Fibroblast of peridontal ligament (primary cell): ENCODE measurements at regions not wholly inside any gene's neighbourhood (a gene's known extent, or its start where the extent isn't known, plus 50 kb on each side); places are given as distances from the start of the nearest gene placed in this dataset.

ENCODE experiments used
- DNase-seq: peaks from one replicate; pipeline ENCODE4 v3.0.0-alpha.2; 2010; ENCODE audit errors: extremely low read depth

DNA sequence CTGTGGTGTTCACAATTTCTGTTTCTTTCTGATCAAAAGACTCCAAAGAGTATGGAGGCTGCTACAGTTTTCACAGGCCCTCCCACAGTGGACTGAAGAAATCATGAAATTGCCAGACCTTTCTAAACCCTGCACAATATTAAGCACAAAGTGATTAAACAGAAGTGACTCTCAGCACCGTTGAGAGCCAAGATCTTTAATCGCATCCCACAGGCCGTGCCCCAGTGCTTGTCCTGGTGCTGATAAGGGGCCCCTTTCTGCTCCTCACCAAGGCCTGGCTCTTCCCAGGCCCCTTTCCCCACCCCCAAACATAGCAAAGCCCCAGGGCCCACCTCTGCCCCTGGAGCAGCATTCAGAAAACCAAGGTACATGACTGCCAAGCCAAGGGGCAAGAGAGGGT, 57.4 kb upstream of the BMAL1 start:
- no peak for DNase-seq

DNA sequence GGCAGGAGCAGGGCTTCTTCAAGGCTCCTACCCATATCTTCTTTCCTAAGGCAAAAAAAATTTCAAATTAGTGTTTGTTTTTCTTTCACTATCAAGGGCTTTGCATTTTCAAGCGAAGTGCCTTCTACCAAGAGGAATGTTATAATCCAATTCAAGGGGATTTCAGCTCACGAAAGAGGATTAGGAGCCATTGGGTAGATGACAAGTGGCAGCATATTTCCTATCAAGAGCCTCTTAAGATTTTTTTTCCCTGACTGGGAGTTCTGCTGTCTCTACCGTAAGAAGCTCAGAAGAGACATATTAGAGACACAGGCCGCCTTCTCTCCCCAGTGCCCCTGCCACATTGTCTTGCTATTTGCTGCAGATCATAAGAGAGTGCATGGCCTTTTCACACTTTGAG, 55.9 kb upstream of the BMAL1 start:
- no peak for DNase-seq

GRCh38 chr11:13222285-13222684, 55.3 kb upstream of the BMAL1 start:
- no peak for DNase-seq

DNA sequence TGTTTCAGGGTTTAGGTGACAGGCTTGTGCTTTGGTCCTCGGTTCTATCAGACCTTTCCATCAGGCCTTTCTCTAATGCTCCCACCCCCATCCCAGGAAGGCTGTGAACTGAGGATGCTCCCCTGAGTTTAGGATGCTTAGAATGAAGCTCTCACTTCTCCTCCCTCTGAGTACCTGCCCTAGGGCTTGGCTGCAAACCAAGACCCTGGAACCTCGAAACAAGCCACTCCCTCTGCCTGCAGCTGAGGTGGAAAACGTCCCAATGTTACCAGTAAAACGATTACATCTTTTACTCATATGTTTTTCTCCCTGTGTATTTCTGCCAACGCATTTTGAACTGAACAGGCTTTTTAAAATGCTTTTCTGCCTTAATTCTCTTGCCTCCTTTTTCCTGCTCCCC, 54.5 kb upstream of the BMAL1 start:
- no peak for DNase-seq

DNA sequence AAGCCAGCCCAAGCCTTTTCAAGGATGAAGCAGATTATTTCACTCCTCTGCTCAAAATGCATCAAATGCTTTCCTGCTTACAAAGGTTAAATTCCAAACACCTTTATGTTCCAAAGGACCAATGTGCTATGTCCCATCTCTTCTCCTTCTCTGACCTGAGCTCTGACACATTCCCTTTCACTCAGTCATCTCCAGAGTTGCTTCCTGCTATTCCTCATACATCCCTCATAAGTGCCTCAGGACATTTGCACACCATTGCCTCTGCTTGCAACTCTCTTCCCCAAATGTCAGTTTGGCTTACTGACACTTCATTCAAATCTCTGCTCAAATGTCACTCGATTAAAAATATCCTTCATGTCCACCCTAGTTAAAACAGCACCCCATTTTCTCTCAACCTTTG, 53.3 kb upstream of the BMAL1 start:
- DNase-seq, result no peak

- DNase-seq, result no peak
These were observed 52.3 kb upstream of the BMAL1 start for GRCh38 chr11:13225038-13226001.

DNA sequence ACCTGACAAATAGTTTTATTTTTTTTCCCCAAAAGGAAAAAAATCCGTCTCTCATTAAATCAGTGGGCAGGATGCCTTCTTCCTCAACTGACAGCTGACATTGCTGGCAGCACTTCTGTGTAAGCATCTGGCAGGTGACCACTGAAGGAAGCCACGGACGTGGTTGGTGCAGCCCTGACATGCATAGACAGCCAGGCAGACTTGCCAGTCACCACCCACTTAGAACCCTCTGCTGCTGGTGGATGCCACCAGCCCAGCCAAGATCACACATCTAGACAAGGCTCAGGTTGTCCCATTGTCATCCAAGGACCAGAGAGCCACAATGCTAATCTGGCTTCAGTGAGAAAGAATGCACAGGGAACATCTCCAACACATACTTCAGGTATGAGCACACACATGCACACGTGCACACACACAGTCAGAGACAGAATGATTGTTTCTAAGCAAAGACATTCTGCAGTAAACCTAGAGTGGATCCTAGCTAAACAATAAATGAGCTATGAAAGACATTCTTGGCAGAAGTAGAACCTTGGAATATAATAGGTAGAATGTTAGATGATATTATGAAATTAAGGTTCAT, 49.8 kb upstream of the BMAL1 start:
- DNase-seq, result no peak
